DMS53 (cell line): ENCODE measurements at regions not wholly inside any gene's neighbourhood (a gene's known extent, or its start where the extent isn't known, plus 50 kb on each side); places are given as distances from the start of the nearest gene placed in this dataset.
"Not testable (repeated sequence)": the region's sequence is repeated elsewhere in the genome, so short reads cannot be mapped to it uniquely, and the experiment has no call there.

Experiments used
- DNase-seq: peaks from one replicate; lab custom pipeline; 2025; lab: John Stamatoyannopoulos, UW

- peak; percentile 22 for DNase-seq
These were observed 1338.7 kb downstream of the REEP3 start for GRCh38 chr10:64859911-64860310.

- peak; percentile 48 for DNase-seq
These were observed 1342.6 kb downstream of the REEP3 start for GRCh38 chr10:64863836-64864235.

DNA sequence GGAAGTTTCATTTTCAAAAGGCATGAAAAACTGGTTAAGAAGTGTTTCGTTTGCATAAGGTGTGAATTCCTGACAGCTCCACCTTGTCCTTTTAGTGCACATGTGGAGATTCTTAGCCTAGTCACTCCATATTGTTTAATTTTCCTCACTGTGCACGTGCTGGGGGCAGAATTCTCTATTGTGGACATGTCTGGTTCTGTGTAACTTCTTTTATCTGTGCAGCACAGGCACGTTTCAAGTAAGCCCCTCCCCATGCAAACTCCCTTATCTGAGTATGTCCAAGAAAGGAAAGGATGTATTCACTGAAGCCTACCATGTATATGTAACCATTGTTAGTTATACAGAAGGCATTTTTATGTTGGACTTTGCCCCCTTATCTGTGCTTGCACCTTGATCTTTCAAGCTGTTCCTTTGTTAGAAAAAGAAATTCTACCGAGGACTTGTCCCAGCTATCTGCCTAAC is 1346.3 kb downstream of the REEP3 start:
- peak; percentile 73 for DNase-seq

DNA sequence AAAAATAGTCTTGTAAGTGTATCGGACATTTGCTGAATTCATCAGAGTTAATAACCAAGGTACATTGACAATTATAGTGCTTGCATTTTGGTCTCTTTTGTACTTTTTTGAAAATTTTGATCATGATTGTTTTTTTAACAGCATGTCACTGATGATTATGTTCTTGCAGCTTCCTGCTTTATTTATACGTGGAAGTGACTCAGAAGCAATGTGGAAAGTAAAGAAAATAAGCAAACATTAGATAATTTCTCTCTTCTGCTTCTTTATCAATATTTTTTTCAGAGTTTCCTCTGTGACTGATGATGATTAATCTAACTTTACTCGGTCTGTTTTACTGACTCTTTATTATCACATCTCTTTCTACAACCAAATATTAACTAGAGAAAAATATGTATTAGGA is 1351.9 kb downstream of the REEP3 start:
- peak; percentile 49 for DNase-seq

DNA sequence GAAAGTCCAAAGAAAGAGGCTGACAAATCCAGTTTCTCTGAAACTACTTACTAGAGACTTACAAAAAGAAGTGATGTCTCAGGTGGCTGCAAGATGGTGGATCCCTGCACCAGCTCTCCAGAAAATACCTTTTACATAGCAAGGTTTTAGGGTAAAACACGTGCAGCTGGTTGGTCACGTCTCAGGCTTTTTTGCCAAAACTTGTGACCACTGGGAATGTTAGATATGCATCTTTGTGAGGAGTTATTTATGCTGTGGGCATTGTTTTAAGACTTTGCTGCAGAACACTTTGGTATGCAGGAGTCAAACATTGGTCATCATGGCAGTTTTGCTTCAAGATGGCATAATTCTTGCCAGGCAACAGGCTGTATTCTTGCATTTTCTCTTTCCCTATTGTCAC is 1352.8 kb downstream of the REEP3 start:
- no peak for DNase-seq

DNA sequence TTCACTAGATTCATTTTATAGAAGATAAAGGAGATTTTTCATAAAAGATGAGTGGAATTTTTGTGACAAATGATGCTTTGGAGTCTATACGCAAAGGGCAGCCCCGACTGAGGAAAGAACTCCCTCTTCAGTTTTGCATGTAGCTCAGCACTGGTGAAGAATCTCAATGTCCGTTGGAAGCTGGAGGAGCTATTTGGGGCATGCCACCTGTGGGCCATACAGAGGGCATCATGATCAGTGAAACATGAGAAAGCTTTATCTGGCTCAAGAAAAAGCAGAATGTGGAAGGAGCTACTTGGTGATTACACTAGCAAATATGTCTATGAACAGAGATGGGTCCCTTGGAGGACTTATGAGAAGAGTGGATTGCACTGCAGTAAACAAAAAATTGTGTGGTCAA is 1359.3 kb downstream of the REEP3 start:
- DNase-seq: no peak

- DNase-seq: no peak
These were observed 1360.1 kb downstream of the REEP3 start for GRCh38 chr10:64881257-64881656.

DNA sequence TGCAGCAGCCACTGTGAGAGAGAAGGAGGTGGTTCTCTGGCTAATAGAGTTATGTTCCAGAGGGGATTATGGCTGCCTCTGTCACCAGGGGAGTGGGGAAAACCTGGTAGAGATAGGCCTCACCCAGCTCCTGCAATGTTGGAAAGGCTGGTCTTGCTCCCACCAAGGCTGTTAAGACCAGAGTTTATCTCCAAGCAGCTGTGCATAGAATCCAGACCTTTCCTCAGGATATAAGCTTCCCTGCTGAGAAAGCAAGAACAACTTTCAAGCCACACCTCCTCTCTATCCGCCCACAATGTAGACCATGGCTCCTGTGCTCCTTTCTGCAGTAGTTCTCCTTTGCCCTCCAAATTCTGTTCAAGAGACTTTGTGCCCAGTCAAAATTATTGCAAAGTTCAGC is 1375.4 kb downstream of the REEP3 start:
- no peak for DNase-seq

GRCh38 chr10:64906311-64906710 is 1385.1 kb downstream of the REEP3 start:
- not testable (repeated sequence) for DNase-seq

DNA sequence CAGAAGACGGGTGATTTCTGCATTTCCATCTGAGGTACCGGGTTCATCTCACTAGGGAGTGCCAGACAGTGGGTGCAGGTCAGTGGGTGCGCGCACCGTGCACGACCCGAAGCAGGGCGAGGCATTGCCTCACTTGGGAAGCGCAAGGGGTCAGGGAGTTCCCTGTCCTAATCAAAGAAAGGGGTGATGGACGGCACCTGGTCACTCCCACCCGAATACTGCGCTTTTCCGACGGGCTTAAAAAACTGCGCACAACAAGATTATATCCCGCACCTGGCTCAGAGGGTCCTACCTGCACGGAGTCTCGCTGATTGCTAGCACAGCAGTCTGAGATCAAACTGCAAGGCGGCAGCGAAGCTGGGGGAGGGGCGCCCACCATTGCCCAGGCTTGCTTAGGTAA is 1403.1 kb downstream of the REEP3 start:
- not testable (repeated sequence) for DNase-seq

- DNase-seq: no peak
These were observed 1430.8 kb downstream of the REEP3 start for GRCh38 chr10:64952042-64952441.

GRCh38 chr10:64956441-64956840 is 1435.2 kb downstream of the REEP3 start:
- DNase-seq: no peak

DNA sequence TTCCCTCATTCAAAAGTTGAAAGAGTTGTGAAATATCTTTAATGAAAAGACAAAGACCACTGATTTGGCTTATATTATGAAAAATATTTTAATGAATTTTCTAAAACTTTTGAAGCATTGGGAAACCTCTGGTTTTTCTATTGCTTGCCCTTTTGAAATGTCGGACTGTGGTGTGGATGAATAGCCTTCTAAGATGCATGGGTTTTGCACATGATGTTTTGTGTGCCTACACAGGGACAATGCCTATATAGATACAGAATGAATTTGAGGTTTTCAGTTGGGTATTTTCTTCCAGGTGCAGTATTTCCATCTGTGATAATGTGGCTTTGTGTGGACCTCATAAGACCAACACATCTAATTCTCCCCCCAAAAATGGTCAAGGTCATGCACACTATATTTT is 1437.9 kb downstream of the REEP3 start:
- DNase-seq: no peak

DNA sequence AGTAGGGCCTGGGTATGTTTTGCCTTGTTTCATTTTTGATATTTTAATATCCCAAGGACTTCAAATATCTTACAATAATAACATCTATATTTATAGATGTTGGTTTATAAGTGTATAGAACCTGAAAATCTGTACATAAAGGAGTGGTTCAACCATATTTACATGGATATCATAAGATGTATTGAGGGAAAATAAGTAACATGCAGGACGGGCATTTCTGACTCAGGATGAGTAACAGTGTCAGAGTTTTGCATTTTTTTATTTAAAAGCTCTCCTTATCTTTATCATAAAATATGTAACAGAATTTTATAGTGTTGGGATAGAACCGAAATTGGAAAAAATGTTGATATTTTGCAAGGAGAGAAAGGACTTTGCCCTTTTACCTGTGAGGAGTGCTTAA is 1438.7 kb downstream of the REEP3 start:
- no peak for DNase-seq

- no peak for DNase-seq
These were observed 1452.2 kb downstream of the REEP3 start for GRCh38 chr10:64973391-64973790.

- DNase-seq: no peak
These were observed 1454.9 kb downstream of the REEP3 start for GRCh38 chr10:64976150-64976549.

- peak; percentile 37 for DNase-seq
These were observed 1456.7 kb downstream of the REEP3 start for GRCh38 chr10:64977915-64978314.

DNA sequence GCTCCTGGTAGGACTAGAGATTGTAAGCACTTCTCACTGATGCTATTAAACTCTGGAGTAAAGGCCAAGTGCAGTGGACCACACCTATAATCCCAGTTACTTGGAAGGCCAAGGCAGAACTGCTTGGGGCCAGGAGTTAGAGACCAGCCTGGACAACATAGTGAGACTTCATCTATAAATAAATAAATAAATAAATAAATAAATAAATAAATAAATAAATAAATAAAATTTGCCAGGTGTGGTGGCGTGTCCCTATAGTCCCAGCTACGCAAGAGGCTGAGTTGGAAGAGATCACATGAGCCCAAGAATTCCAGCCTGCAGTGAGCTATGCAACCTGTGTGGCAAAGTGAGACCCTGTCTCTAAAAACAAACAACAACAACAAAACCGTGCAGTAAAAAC is 1475.7 kb downstream of the REEP3 start:
- DNase-seq: no peak

DNA sequence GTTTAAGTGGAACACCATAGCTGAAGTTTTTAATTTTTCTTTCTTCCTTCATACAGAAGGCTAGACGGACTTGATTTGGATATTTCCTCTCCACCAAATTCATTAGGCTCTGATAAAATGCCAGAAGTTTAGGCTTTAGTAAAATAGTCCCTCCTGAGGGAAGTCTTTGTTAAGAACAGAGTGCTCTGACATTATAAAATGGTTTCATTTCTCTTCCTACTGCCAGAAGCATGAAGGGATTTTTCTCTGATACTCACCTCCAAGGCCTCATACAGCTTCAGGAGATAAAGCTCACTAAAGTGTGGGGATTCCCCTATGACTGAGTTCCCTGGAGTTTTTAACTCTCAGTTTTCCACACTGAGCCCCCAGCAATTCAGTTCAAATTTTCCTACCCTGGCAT is 1489.6 kb downstream of the REEP3 start:
- no peak for DNase-seq

DNA sequence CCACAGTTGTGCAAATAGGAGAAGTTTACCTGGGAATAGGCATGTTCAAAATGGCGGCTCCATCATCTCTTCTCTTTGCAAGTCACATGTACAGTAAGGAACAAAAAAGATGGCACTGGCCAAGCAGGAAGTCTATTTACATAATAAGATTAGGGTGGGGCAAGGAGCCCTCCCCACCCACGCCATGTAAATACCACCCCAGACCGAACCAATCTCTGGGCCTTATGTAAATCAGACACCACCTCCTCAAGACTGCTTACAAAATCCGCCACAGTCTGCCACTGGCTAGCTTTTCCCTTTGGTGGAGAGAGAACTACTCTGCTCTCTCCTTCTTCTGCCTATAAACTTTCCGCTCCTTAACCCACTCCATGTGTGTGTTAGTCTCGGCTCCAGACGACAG is 1496.3 kb downstream of the REEP3 start:
- DNase-seq: no peak

DNA sequence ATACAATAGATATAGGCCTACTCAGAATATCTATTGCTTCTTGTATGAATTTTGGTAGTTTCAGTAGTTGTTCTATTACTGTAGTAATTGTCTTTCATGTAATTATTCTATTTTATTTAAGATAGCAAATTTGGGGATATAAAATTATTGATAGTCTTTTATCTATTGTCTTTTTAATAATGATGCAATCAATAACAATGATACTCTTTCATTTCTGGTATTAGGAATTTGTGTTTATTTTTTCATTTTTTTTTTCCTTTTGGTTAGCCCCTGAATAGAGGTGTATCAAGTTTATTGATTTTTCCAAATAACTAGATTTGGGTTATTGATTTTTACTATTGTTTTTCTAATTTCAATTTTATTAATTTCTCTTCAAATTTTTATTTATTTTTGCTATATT is 1503.7 kb downstream of the REEP3 start:
- no peak for DNase-seq

DNA sequence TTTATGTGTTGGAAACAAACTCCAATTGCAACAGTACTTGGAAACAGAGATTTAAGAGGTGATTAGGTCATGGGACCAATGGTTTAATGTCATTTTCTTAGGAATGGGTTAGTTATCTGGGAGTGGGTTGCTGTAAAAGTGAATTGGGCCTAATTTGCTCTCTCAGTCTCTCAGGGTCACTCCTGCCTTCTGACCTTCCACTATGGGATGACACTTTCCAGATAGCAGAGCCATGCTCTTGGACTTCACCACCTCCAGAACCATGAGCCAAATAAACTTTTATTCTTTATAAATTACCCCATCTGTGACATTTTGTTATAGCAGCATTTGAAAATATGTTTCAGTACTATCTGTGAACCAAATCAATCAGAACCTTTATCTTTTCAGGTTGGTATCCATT is 1509.1 kb downstream of the REEP3 start:
- DNase-seq: no peak

DNA sequence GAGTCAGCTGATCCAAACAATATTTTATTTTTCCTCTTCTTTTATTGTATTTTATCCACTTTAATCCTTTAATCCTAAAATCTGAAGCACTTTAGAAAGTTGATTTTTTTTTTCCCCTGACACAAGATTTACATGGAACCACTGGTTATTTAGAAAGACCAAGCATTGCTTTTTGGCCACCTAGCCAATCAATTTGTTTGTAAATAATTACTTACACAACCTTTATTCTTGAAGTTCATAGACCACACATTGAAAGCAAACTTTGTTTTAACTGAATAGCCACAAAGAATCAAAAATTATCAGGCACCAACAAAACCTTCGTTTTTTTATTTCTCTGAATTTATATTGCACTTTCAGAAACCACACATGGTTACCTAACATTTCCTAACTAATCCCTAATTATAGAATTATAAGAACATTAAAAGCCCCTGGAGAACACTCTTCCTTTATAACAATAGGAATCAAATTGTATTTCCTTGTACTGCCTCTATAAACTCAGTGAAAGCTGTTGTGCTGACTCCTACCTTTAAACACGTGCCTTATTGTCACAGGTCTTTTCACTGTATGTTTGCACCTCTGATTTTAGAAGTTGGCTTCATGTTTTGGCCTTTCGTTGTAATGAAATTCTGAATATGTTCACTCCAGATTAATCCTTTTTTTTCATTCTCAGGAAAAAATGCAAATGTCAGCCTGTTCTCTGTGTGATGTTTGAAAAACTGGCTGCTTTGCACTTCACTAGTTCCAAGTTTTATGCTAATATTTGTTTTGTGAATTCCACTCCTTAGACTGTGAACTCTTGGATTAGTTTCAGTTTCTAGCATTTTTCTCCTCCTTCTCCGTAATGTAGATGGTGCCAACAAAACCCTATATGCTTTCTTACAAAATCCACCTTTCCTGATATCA is 1511.9 kb downstream of the REEP3 start:
- peak; percentile 69 for DNase-seq

- DNase-seq: peak; percentile 11
These were observed 1512.8 kb downstream of the REEP3 start for GRCh38 chr10:65033957-65034356.
